SK-N-SH treated with all-trans-retinoic acid at 6 μM for 48 hours (cell line): ENCODE measurements at regions not wholly inside any gene's neighbourhood (a gene's known extent, or its start where the extent isn't known, plus 50 kb on each side); places are given as distances from the start of the nearest gene placed in this dataset.

ENCODE experiments used
- BACH2 ChIP-seq: fragments of 250-450 bp; sonication (Bioruptor Pico); IDR thresholded peaks from 2 replicates; pipeline ENCODE4 v1.9.0; 2021; ENCODE audit warnings: mild to moderate bottlenecking, borderline replicate concordance
- GLIS3 ChIP-seq: fragments of 250-450 bp; sonication (Bioruptor Pico); IDR thresholded peaks from 2 replicates; pipeline ENCODE4 v1.5.0; 2020; ENCODE audit warnings: mild to moderate bottlenecking, moderate library complexity
- PATZ1 ChIP-seq: fragments of 250-450 bp; sonication (Bioruptor Pico); IDR thresholded peaks from 2 replicates; pipeline ENCODE4 v1.8.0; 2020; ENCODE audit warnings: mild to moderate bottlenecking, moderate library complexity, borderline replicate concordance
- POU6F1 ChIP-seq: fragments of 250-450 bp; sonication (Bioruptor Pico); IDR thresholded peaks from 2 replicates; pipeline ENCODE4 v1.8.0; 2021; ENCODE audit warnings: low read depth, mild to moderate bottlenecking, moderate library complexity, borderline replicate concordance
- PPARA ChIP-seq: fragments of 250-450 bp; sonication (Bioruptor Pico); IDR thresholded peaks from 2 replicates; pipeline ENCODE4 v1.5.0; 2020; ENCODE audit warnings: mild to moderate bottlenecking, borderline replicate concordance
- RARB ChIP-seq: fragments of 250-450 bp; sonication (Bioruptor Pico); IDR thresholded peaks from 2 replicates; pipeline ENCODE4 v1.8.0; 2021; ENCODE audit warnings: mild to moderate bottlenecking, moderate library complexity
- SNAI2 ChIP-seq: fragments of 250-450 bp; sonication (Bioruptor Pico); IDR thresholded peaks from 2 replicates; pipeline ENCODE4 v1.5.0; 2020; ENCODE audit warnings: mild to moderate bottlenecking, moderate library complexity
- TCF4 ChIP-seq: fragments of 250-450 bp; sonication (Bioruptor Pico); IDR thresholded peaks from 2 replicates; pipeline ENCODE4 v1.8.0; 2021; ENCODE audit warnings: mild to moderate bottlenecking, moderate library complexity, borderline replicate concordance
- ZC3H10 ChIP-seq: fragments of 250-450 bp; sonication (Bioruptor Pico); IDR thresholded peaks from 2 replicates; pipeline ENCODE4 v1.5.1; 2021; ENCODE audit warnings: mild to moderate bottlenecking, moderate library complexity
- ZFP3 ChIP-seq: fragments of 250-450 bp; sonication (Bioruptor Pico); IDR thresholded peaks from 2 replicates; pipeline ENCODE4 v1.5.0; 2020; ENCODE audit warnings: mild to moderate bottlenecking, moderate library complexity
- ZFP30 ChIP-seq: fragments of 450-650 bp; formaldehyde crosslinking; IDR thresholded peaks from 2 replicates; pipeline ENCODE4 v1.5.0; 2022; ENCODE audit warnings: mild to moderate bottlenecking, moderate library complexity
- ZNF8 ChIP-seq: fragments of 450-650 bp; formaldehyde crosslinking; IDR thresholded peaks from 2 replicates; pipeline ENCODE4 v1.5.0; 2020; ENCODE audit warnings: mild to moderate bottlenecking, moderate library complexity

GRCh38 chr5:173802670-173803165, 85.4 kb upstream of the CPEB4 start:
- no peak for TF ChIP-seq PATZ1 (CRISPR knock-in tag)
- TF ChIP-seq ZNF8 (CRISPR knock-in tag), result no peak
- no peak for TF ChIP-seq ZFP3 (CRISPR knock-in tag)
- TF ChIP-seq ZC3H10 (CRISPR knock-in tag), result no peak
- no peak for TF ChIP-seq ZFP30 (CRISPR knock-in tag)
- no peak for TF ChIP-seq RARB
- no peak for TF ChIP-seq TCF4
- no peak for TF ChIP-seq BACH2
- TF ChIP-seq GLIS3 (CRISPR knock-in tag), result no peak
- no peak for TF ChIP-seq PPARA
- no peak for TF ChIP-seq SNAI2 (CRISPR knock-in tag)
- no peak for TF ChIP-seq POU6F1 (CRISPR knock-in tag)
